Breast epithelium (tissue), 3 donors: ENCODE measurements at regions not wholly inside any gene's neighbourhood (a gene's known extent, or its start where the extent isn't known, plus 50 kb on each side); places are given as distances from the start of the nearest gene placed in this dataset.

Experiments
- POLR2A ChIP-seq: fragments of 450-650 bp; IDR thresholded peaks from one replicate; pipeline ENCODE4 v1.6.1; 2016; ENCODE audit warnings: antibody characterized with exemption, mild to moderate bottlenecking, moderate library complexity
- TF ChIP-seq, protein P1 (sequence below), 3 donors: fragments of 450-650 bp; IDR thresholded peaks; one replicate each; pipeline ENCODE4 v1.5.1; 2016 to 2017; ENCODE audit warnings: antibody characterized with exemption in 3 of 3, mild to moderate bottlenecking in 3 of 3, moderate library complexity in 3 of 3

DNA sequence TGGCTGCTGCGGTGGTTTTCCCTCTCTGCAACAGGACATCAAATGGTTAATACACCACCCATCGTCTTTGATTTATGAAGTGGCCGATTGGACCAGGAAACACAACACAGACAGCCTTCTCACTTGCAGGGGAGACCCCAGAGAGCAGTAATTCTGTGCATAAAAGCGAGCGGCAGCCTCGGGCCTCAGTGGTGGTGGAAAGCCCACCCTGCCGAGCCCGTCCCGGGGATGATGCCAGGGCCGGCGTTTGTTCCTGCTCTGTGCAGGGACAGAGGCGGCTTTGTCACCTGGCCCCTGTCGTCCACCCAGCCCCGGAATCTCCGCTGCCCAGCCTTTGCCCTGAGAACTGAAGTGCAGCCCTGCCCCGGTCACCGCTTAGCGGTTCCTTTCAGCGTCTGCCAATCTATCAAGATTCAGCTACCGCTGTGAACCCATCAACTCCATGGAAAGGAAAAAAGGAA is 184.4 kb downstream of the TSHZ3 start:
- TF ChIP-seq, protein P1, sequence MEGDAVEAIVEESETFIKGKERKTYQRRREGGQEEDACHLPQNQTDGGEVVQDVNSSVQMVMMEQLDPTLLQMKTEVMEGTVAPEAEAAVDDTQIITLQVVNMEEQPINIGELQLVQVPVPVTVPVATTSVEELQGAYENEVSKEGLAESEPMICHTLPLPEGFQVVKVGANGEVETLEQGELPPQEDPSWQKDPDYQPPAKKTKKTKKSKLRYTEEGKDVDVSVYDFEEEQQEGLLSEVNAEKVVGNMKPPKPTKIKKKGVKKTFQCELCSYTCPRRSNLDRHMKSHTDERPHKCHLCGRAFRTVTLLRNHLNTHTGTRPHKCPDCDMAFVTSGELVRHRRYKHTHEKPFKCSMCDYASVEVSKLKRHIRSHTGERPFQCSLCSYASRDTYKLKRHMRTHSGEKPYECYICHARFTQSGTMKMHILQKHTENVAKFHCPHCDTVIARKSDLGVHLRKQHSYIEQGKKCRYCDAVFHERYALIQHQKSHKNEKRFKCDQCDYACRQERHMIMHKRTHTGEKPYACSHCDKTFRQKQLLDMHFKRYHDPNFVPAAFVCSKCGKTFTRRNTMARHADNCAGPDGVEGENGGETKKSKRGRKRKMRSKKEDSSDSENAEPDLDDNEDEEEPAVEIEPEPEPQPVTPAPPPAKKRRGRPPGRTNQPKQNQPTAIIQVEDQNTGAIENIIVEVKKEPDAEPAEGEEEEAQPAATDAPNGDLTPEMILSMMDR (IDR thresholded peaks at IDR 0.05): no peak
- no peak for TF ChIP-seq POLR2A
